HG03558 (cell line): ENCODE measurements at regions not wholly inside any gene's neighbourhood (a gene's known extent, or its start where the extent isn't known, plus 50 kb on each side); places are given as distances from the start of the nearest gene placed in this dataset.
"Not testable (repeated sequence)": the region's sequence is repeated elsewhere in the genome, so short reads cannot be mapped to it uniquely, and the experiment has no call there.

Experiments used
- ATAC-seq: cut with Tn5 transposase; IDR thresholded peaks from one replicate; pipeline ENCODE4 v1.9.1; 2021; ENCODE audit warnings: moderate number of reproducible peaks; ENCODE audit not compliant: unreplicated experiment; ENCODE audit errors: extremely low read depth

DNA sequence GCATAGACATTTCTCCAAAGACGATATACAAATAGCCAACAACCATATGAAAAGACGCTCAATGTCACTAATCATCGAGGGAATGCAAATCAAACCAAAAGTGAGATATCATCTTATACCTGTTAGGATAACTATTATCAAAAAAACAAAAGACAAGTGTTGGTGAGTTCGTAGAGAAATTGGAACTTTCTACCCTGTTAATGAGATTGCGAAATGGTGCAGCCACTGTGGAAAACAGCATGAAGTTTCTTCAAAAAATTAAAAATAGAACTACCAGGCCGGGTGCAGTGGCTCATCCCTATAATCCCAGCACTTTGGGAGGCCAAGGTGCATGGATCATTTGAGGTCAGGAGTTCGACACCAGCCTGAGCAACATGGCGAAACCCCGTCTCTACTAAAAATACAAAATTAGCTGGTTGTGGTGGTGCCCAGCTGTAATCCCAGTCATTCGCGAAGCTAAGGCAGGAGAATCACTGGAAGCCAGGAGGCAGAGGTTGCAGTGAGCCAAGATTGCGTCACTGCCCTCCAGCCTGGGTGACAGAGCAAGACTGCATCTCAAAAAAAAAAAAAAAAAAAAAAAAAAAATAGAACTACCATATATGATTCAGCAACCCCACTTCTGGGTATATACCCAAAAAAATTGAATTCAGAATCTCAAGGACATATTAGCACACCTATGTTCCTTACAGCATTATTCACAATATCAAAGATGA, 170.0 kb upstream of the ZNF184 start:
- ATAC-seq, result no peak

GRCh38 chr6:27635886-27636285, 163.0 kb upstream of the ZNF184 start:
- ATAC-seq, result not testable (repeated sequence)

DNA sequence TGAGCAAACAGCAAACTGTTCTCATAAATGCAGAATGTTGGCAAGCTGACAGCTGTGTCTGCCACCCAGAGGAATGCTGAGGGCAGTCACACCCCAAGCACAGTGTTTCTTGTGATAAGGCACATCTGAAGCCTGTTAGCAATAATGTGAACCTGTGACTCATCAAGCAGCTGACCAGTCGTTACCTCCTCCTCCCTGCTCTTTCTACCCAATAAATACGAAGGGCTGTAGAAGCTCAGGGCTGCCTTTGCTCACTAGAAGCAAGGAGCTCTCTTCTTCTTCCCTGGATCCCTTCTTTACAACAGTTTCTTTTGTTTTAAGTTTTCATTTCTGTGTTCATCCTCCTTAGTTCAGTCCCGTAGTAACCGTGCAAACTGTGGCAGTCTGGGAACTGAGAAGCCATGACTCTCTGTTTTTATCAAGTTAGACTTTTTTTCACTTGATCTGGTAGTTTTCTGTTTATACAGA, 160.3 kb upstream of the ZNF184 start:
- not testable (repeated sequence) for ATAC-seq

GRCh38 chr6:27631609-27631916, 158.7 kb upstream of the ZNF184 start:
- ATAC-seq, result no peak

DNA sequence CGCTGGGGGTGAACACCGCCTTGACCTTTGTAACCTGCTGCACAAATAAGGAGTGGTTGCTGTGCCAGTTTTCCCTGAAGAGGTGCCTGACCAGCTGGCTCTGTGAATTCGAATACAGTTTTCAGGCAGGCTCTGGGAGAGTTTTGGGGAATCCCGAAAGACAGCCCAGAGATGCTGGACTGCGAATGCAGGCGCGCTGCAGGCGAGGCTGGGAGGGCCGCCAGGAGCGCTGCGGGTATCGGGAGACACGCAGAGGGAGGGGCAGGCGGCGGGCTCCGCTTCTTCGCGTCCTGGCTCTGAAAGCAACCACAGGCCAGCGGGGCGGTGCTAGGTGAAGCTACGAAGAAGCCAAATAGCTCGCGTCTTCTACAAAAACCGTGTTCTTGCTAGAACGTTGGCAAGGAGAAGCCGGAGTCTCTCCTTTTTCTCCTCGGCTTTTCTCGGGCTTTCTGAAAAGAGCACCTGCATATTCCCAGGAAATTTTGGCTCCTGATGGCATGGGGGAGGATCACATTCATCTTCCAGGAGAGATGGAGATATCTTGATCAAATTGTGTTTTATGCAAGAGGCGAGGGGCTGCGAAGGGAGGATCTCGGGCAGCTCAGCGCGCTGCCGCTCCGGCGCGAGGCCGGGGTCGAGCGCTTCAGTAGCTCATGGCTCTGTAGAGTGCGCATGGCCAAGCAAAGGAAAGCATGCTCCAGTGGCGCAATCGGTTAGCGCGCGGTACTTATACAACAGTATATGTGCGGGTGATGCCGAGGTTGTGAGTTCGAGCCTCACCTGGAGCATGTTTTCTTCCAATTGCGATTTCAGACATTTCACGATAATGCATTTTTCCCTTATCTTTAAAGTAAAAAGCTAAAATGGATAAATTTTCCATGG, 158.1 kb upstream of the ZNF184 start:
- ATAC-seq, result no peak

DNA sequence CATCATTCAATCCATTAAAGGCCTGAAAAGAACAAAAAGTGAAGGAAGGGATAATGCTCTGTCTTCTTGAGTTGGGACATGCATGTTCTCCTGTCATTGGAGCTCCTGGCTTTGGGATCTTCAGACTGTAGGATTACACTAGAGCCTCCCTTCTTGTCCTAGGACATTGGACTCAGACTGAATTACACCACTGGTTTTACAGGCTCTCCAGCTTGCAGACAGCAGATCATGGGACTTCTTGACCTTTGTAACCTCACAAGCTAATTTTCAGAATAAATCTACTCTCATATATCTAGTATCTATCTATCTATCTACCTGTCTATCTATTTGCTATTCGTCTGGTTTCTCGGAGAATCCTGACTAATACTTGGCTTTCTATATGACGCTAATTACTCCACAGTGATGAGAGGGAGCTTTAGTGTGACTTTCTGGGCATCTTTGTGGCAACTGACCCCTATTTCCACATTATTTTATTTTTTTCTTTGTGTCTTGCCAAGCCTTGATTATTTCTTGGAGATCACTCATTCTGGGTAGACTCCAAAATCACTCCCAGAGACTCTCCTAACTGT, 151.9 kb upstream of the ZNF184 start:
- ATAC-seq, result no peak

DNA sequence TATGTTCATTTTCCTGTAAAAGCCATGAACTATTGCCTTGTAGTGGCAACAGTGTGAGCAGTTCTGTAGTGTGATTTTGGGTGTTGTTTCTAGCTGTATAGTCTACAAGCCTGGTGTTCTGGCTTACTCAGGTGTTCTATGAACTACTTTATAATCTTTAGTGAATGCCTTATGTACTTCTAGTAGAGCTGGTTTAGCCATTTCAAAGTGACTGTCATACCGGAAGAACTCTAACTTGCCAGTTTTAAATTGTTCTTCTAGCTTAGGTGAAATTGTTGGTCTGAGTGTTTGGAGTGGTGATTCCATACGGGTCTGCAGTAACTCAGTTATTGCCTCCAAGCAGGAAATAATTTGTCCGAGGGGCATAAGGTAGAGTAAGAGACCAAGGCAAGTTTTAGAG, 150.2 kb upstream of the ZNF184 start:
- no peak for ATAC-seq

DNA sequence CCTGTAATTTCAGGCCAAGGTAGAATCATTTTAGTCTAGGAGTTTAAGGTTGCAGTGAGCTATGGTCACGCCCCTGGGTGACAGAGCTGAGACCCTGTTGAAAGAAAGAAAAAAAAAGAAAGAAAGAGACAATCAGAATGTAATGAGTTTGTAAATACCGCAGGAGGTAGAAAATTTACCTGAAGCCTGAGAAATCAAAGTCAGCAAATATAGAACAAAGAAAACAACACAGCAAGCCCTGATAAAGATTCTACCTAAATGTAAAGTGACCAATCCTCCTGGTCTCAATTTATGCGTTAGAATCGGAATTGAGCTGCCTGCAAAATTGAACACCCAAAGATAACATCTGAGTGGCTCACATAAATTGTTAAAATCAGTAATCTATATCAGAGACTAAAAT, 146.5 kb upstream of the ZNF184 start:
- ATAC-seq, result no peak

- ATAC-seq, result no peak
These were observed 145.1 kb upstream of the ZNF184 start for GRCh38 chr6:27617700-27618689.

- no peak for ATAC-seq
These were observed 144.3 kb upstream of the ZNF184 start for GRCh38 chr6:27617046-27617687.

- no peak for ATAC-seq
These were observed 143.6 kb upstream of the ZNF184 start for GRCh38 chr6:27616328-27617045.

- ATAC-seq, result no peak
These were observed 138.5 kb upstream of the ZNF184 start for GRCh38 chr6:27611451-27611850.

DNA sequence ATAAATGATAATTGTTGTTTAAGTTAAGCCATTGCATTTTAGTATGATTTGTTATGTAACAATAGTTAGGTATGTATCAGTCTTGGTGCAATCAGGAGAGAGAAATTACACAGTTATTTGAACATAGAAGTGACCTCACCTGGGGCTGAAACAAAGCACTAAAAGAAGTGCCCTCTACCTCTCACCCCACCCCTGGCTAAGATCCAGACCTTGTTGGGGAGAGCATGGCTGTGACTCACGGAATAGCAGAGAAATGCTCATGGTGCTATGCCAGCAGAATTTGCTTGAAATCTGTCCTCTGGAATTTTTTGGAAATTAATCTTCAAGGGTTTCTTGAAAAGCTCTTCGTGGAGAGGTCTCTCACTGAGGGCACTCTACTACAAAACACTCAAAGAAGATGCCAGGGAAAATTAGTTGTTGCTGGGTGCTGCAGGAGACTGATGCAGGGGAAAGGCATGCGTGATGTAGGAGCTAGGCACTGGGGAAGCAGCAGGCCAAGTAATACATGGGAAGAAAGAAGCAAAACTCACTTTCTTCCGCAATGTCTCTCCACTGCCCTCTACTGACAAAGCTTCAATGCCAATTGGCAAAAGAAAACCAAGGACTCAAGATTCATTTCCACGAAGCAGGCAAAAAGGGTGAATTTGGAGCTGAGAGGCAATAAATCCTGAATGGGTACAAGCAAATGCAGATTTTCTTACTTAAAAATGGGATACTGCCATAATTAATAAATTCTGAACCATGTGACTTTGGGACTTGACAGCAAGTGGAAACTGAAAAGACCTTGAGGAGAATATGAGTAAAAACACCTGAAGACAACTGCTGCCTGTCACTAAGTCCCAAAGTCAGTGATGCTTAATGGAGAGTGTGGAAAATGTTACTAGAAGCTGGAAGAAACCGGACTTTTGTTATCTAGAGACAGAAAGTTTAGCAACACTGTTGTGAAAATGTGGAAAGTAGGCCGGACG, 136.3 kb upstream of the ZNF184 start:
- ATAC-seq, result no peak

DNA sequence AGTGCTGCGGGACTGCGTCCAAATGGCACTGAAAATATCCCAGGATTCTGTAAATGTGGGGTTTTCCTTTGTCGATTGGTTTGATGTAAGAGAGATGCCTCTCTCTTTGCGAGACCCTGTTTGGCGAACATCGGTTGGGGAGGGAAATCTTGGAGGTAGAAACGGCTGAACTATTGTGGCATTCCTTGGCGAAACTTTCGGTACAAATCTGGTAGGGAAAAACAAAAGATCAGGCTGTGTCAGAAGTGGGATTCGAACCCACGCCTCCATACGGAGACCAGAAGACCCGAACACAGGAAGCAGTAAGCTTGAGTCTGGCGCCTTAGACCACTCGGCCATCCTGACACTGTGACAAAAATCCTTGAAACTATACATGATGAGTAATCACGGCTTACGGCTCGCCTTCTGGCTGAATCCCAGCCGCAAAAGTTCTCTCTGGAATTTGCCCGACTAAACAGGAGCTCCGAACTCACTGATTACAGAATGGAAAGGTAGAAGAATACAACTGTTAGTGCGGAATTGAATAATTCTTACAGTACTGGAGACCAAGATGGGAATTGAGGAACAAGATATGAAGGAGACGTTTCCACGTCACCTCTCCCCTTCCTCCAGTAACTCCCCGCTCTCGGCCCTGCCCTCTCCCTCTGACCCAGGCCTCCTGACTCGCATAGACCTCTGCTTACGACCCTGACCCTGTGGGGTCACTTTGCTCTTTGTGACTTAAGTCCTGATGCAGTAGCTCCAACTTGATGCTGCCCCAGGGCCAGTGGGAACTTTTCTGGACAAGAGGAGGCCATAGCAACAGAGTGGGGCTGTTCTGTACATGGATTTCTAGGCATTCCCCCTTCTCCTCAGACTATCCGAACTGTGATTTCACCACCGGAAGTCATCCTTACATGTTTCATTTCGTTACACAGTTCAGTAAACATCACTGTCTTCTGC, 132.8 kb upstream of the ZNF184 start:
- no peak for ATAC-seq

DNA sequence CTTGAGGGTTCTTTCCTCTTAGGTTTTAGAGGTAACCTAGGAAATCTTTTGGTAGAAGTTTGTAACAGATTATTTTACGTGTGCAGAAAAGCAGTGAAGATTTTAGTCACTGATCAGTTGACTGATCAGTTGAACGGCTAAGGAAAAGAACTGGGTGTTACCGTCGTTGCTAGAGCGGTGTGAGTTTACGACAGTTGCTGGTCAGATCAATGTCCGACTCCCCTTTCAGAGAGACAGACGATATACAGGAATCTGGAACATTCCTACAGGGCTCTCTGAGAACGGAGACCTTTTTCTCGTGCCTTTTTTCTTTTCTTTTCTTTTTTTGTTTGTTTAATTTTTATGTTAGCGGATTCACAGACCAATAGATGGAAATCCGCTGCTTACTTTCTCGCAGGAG, 132.1 kb upstream of the ZNF184 start:
- ATAC-seq, result no peak

DNA sequence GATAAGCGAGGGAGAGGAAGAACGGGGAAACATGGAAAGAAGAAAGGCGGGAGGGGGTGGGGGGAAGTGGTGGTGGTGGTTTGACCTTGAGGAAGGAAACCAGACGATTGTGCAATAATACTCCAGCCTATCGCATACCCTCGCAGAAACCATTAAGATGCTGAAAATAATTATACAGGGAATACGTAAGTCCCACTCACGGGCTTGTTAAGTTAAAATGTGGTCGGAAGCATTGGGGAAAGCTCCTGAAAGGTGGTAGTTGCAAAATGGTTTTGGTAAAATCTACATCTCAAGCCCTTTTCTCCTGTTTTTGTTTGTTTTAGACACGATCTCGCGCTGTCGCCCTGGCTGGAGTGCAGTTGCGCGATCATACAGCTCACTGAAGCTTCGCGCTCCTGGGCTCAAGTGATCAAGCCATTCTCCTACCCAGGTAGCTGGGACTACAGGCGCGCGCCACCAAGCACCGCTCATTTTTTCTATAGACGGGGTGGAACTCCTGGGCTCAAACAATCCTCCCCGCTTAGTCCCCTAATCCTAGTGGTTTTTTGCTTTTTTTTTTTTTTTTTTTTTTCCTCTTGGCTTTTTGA, 128.9 kb upstream of the ZNF184 start:
- no peak for ATAC-seq
